Sigmoid colon (tissue), 4 donors: ENCODE measurements at regions not wholly inside any gene's neighbourhood (a gene's known extent, or its start where the extent isn't known, plus 50 kb on each side); places are given as distances from the start of the nearest gene placed in this dataset.

ENCODE experiments used
- CTCF ChIP-seq, 4 experiments: fragments of 450-650 bp in 3 of 4; fragments of 200-600 bp in 1 of 4; IDR thresholded peaks; one replicate each; pipeline ENCODE4 v1.5.1; 2016 to 2019; ENCODE audit warnings: antibody characterized with exemption in 4 of 4, mild to moderate bottlenecking in 3 of 4, moderate library complexity in 2 of 4
- EP300 ChIP-seq, 4 donors: sonication (generic); formaldehyde crosslinking; IDR thresholded peaks; one replicate each; pipeline ENCODE4 v1.6.1; 2017; ENCODE audit warnings: antibody characterized with exemption in 4 of 4
- POLR2A ChIP-seq, 2 donors: fragments of 450-650 bp; IDR thresholded peaks; one replicate each; pipeline ENCODE4 v1.6.1; 2016; ENCODE audit warnings: antibody characterized with exemption in 2 of 2, mild to moderate bottlenecking in 2 of 2, moderate library complexity in 2 of 2
- POLR2AphosphoS5 ChIP-seq, 4 donors: sonication (generic); formaldehyde crosslinking; IDR thresholded peaks; one replicate each; pipeline ENCODE4 v1.6.1; 2017; ENCODE audit warnings: antibody characterized with exemption in 4 of 4

DNA sequence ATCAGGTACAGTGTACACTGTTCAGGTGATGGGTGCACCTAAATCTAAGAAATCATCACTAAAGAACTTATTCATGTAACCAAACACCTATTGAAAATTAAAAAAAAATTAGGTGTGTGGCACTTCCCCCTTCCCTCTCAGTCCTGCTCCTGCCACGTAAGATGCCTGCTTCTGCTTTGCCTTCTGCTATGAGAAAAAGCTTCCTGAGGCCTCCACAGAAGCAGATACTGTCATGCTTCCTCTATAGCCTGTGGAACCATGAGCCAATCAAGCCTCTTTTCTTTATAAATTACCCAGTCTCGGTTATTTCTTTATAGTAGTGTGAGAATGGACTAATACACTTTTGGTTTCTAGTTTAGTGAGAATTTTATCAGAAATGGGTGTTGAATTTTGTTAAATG lies 459.8 kb upstream of the DIPK2B start:
- TF ChIP-seq POLR2AphosphoS5 (IDR thresholded peaks at IDR 0.05) = no peak
- TF ChIP-seq CTCF (IDR thresholded peaks at IDR 0.05) = no peak
- no peak for TF ChIP-seq EP300 (IDR thresholded peaks at IDR 0.05)
- no peak for TF ChIP-seq POLR2A (IDR thresholded peaks at IDR 0.05)
